HG03103 (cell line): ENCODE measurements at regions not wholly inside any gene's neighbourhood (a gene's known extent, or its start where the extent isn't known, plus 50 kb on each side); places are given as distances from the start of the nearest gene placed in this dataset.
"Not testable (repeated sequence)": the region's sequence is repeated elsewhere in the genome, so short reads cannot be mapped to it uniquely, and the experiment has no call there.

Source experiments
- ATAC-seq: cut with Tn5 transposase; IDR thresholded peaks from one replicate; pipeline ENCODE4 v1.9.1; 2021; ENCODE audit warnings: low read depth; ENCODE audit not compliant: unreplicated experiment

GRCh38 chr14:46147452-46147851, 504.1 kb downstream of the RPL10L start:
- ATAC-seq = no peak

GRCh38 chr14:46147024-46147423, 504.6 kb downstream of the RPL10L start:
- ATAC-seq = no peak

- no peak for ATAC-seq
Observed at GRCh38 chr14:46140445-46140844, 511.1 kb downstream of the RPL10L start.

GRCh38 chr14:46139649-46140048, 511.9 kb downstream of the RPL10L start:
- ATAC-seq = no peak

GRCh38 chr14:46137786-46138185, 513.8 kb downstream of the RPL10L start:
- ATAC-seq = no peak

- ATAC-seq = no peak
Observed at GRCh38 chr14:46136456-46136855, 515.1 kb downstream of the RPL10L start.

GRCh38 chr14:46108228-46108627, 543.4 kb downstream of the RPL10L start:
- no peak for ATAC-seq

- not testable (repeated sequence) for ATAC-seq
Observed at GRCh38 chr14:46100901-46101300, 550.7 kb downstream of the RPL10L start.

- ATAC-seq = no peak
Observed at GRCh38 chr14:46091819-46092218, 559.8 kb downstream of the RPL10L start.

GRCh38 chr14:46087604-46088003, 564.0 kb downstream of the RPL10L start:
- ATAC-seq = no peak

GRCh38 chr14:46074061-46074460, 577.5 kb downstream of the RPL10L start:
- ATAC-seq = no peak

- no peak for ATAC-seq
Observed at GRCh38 chr14:46063872-46064271, 587.7 kb downstream of the RPL10L start.

- ATAC-seq = no peak
Observed at GRCh38 chr14:46058964-46059563, 592.5 kb downstream of the RPL10L start.

- ATAC-seq = no peak
Observed at GRCh38 chr14:46057799-46058198, 593.8 kb downstream of the RPL10L start.

GRCh38 chr14:46054526-46054925, 597.1 kb downstream of the RPL10L start:
- ATAC-seq = no peak

- no peak for ATAC-seq
Observed at GRCh38 chr14:46053221-46053620, 598.4 kb downstream of the RPL10L start.

GRCh38 chr14:46051796-46052195, 599.8 kb downstream of the RPL10L start:
- no peak for ATAC-seq

GRCh38 chr14:46048127-46048526, 603.5 kb downstream of the RPL10L start:
- ATAC-seq = no peak

GRCh38 chr14:46036099-46036498, 615.5 kb downstream of the RPL10L start:
- no peak for ATAC-seq

GRCh38 chr14:46034305-46034704, 617.3 kb downstream of the RPL10L start:
- no peak for ATAC-seq

- ATAC-seq = no peak
Observed at GRCh38 chr14:46018846-46019420, 632.6 kb downstream of the RPL10L start.

- no peak for ATAC-seq
Observed at GRCh38 chr14:46008348-46008747, 643.2 kb downstream of the RPL10L start.

GRCh38 chr14:45998554-45998953, 653.0 kb downstream of the RPL10L start:
- ATAC-seq = no peak
